ENCODE measurements at regions not wholly inside any gene's neighbourhood (a gene's known extent, or its start where the extent isn't known, plus 50 kb on each side); places are given as distances from the start of the nearest gene placed in this dataset.

- Histone ChIP-seq H3K27ac (ENCODE audit: low read depth, low read length, poor library complexity, severe bottlenecking) (no peak overlapping the region), H3K27me3 (replicated peaks; ENCODE audit: insufficient read depth, low read depth, low read length, poor library complexity) (no peaks in the 10 kb centered on the region), H3K9me3 (ENCODE audit: low read depth, low read length, poor library complexity, severe bottlenecking) (no peaks in the 10 kb centered on the region), H3K4me3 (ENCODE audit: low read depth, low read length, poor library complexity, severe bottlenecking) (no peak overlapping the region), H3K36me3 (ENCODE audit: insufficient read depth, low read length, poor library complexity, severe bottlenecking) (no peaks in the 10 kb centered on the region), H3K4me1 (ENCODE audit: insufficient read depth, low read length, poor library complexity, severe bottlenecking) (no peaks in the 10 kb centered on the region)
- TF ChIP-seq EZH2 (IDR thresholded peaks at IDR 0.05; ENCODE audit: borderline replicate concordance, low read depth, low read length, poor library complexity, severe bottlenecking) (no peak), CTCF (conservative IDR thresholded peaks at IDR 0.05; ENCODE audit: low read depth, low read length) (no peak)
- no TSS peak for BruUV-seq (replicated peaks)
- no peak for DNase-seq (ENCODE audit: low spot score)
- CTCF ChIA-PET = no interaction called here
- intact Hi-C loops (cut with micrococcal nuclease; ENCODE audit: unreplicated experiment) = no loop called here
- POLR2A ChIA-PET (ENCODE audit: low non-redundant PET) = no interaction called here
These were observed 300.1 kb downstream of the TBC1D4 start for GRCh38 chr13:75181906-75182305.

- ChIA-PET POLR2A (ENCODE audit: low non-redundant PET) (no interaction called here), CTCF (no interaction called here)
- Histone ChIP-seq H3K36me3 (ENCODE audit: insufficient read depth, low read length, poor library complexity, severe bottlenecking) (no peaks in the 10 kb centered on the region), H3K27me3 (replicated peaks; ENCODE audit: insufficient read depth, low read depth, low read length, poor library complexity) (no peaks in the 10 kb centered on the region), H3K27ac (ENCODE audit: low read depth, low read length, poor library complexity, severe bottlenecking) (no peak overlapping the region), H3K9me3 (ENCODE audit: low read depth, low read length, poor library complexity, severe bottlenecking) (no peaks in the 10 kb centered on the region), H3K4me3 (ENCODE audit: low read depth, low read length, poor library complexity, severe bottlenecking) (no peak overlapping the region), H3K4me1 (ENCODE audit: insufficient read depth, low read length, poor library complexity, severe bottlenecking) (no peaks in the 10 kb centered on the region)
- no peak for DNase-seq (ENCODE audit: low spot score)
- no peak for TF ChIP-seq EZH2 (IDR thresholded peaks at IDR 0.05; ENCODE audit: borderline replicate concordance, low read depth, low read length, poor library complexity, severe bottlenecking)
- TF ChIP-seq CTCF (conservative IDR thresholded peaks at IDR 0.05; ENCODE audit: low read depth, low read length) = no peak
- intact Hi-C loops (cut with micrococcal nuclease; ENCODE audit: unreplicated experiment) = no loop called here
- no TSS peak for BruUV-seq (replicated peaks)
These were observed 301.0 kb downstream of the TBC1D4 start for GRCh38 chr13:75180805-75181455.

- POLR2A ChIA-PET (ENCODE audit: low non-redundant PET) = no interaction called here
- intact Hi-C loops (cut with micrococcal nuclease; ENCODE audit: unreplicated experiment) = no loop called here
- H3K36me3 ChIP-seq (ENCODE audit: insufficient read depth, low read length, poor library complexity, severe bottlenecking) = no peaks in the 10 kb centered on the region
These were observed 303.5 kb downstream of the TBC1D4 start for GRCh38 chr13:75178436-75178835.

More at GRCh38 chr13:75178436-75178835, 303.5 kb downstream of the TBC1D4 start:
- DNase-seq (ENCODE audit: low spot score) = no peak
- no peak for TF ChIP-seq EZH2 (IDR thresholded peaks at IDR 0.05; ENCODE audit: borderline replicate concordance, low read depth, low read length, poor library complexity, severe bottlenecking)
- TF ChIP-seq CTCF (conservative IDR thresholded peaks at IDR 0.05; ENCODE audit: low read depth, low read length) = no peak
- no peak overlapping the region for H3K4me3 ChIP-seq (ENCODE audit: low read depth, low read length, poor library complexity, severe bottlenecking)
- no TSS peak for BruUV-seq (replicated peaks)
- CTCF ChIA-PET = no interaction called here
- no peaks in the 10 kb centered on the region for H3K4me1 ChIP-seq (ENCODE audit: insufficient read depth, low read length, poor library complexity, severe bottlenecking)
- no peaks in the 10 kb centered on the region for H3K9me3 ChIP-seq (ENCODE audit: low read depth, low read length, poor library complexity, severe bottlenecking)
- no peaks in the 10 kb centered on the region for H3K27me3 ChIP-seq (replicated peaks; ENCODE audit: insufficient read depth, low read depth, low read length, poor library complexity)
- no peak overlapping the region for H3K27ac ChIP-seq (ENCODE audit: low read depth, low read length, poor library complexity, severe bottlenecking)
